Upper lobe of left lung (tissue), 4 donors: ENCODE measurements at regions not wholly inside any gene's neighbourhood (a gene's known extent, or its start where the extent isn't known, plus 50 kb on each side); places are given as distances from the start of the nearest gene placed in this dataset.

Source experiments
- CTCF ChIP-seq, 6 experiments: fragments of 450-650 bp in 4 of 6; fragments of 200-600 bp in 2 of 6; sonication (generic) in 2 of 6; IDR thresholded peaks; one replicate each; pipeline ENCODE4 v1.5.1; 2016 to 2019; ENCODE audit warnings: antibody characterized with exemption in 6 of 6
- EP300 ChIP-seq, 4 donors: sonication (generic); formaldehyde crosslinking; IDR thresholded peaks; one replicate each; pipeline ENCODE4 v1.5.1; 2017; ENCODE audit warnings: antibody characterized with exemption in 4 of 4, control low read depth in 2 of 4
- POLR2A ChIP-seq, 4 donors: fragments of 450-650 bp; IDR thresholded peaks; one replicate each; pipeline ENCODE4 v1.5.1; 2016 to 2017; ENCODE audit warnings: antibody characterized with exemption in 4 of 4, mild to moderate bottlenecking in 2 of 4
- POLR2AphosphoS5 ChIP-seq, 2 donors: sonication (generic); formaldehyde crosslinking; IDR thresholded peaks; one replicate each; pipeline ENCODE4 v1.5.1; 2017; ENCODE audit warnings: antibody characterized with exemption in 2 of 2

GRCh38 chr4:176858839-176859238 is 66.1 kb upstream of the VEGFC start:
- no peak for TF ChIP-seq CTCF (IDR thresholded peaks at IDR 0.05)
- no peak for TF ChIP-seq POLR2A (IDR thresholded peaks at IDR 0.05)
- TF ChIP-seq POLR2AphosphoS5 (IDR thresholded peaks at IDR 0.05) = no peak
- TF ChIP-seq EP300 (IDR thresholded peaks at IDR 0.05) = no peak
